ENCODE measurements at regions not wholly inside any gene's neighbourhood (a gene's known extent, or its start where the extent isn't known, plus 50 kb on each side); places are given as distances from the start of the nearest gene placed in this dataset.

DNA sequence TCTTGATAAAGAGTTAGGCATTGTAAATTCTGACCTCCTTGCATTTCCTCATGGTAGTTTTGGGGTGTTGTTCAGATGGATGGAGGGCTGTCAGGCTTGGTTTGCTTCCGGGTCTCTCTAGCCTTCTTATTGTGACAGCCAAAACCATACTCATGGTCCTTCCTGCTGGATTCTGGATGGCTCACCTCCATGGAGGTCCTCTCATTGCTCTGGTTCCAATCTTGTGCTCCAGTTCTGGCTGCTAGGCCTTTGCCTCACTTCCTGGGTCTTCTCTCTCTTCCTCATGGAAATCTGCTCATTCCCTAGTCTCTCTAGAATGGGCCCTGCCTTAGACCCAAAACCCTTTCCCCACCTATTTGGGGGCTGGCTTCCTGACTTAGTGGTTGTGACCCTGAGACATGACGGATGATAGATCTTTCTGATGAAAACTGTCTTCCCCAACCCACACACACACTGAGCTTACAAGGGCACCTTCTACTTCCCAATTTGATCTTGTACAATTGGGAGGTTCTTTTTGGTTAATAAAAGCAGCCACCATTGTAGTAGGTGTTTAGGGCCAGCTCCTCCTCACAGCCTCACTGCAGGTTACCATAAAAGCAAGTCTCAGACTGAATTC is 66.2 kb upstream of the XCR1 start:
- H3K4me3 ChIP-seq (ENCODE audit: low read depth, low read length) = no peak overlapping the region
- TF ChIP-seq, protein P1, sequence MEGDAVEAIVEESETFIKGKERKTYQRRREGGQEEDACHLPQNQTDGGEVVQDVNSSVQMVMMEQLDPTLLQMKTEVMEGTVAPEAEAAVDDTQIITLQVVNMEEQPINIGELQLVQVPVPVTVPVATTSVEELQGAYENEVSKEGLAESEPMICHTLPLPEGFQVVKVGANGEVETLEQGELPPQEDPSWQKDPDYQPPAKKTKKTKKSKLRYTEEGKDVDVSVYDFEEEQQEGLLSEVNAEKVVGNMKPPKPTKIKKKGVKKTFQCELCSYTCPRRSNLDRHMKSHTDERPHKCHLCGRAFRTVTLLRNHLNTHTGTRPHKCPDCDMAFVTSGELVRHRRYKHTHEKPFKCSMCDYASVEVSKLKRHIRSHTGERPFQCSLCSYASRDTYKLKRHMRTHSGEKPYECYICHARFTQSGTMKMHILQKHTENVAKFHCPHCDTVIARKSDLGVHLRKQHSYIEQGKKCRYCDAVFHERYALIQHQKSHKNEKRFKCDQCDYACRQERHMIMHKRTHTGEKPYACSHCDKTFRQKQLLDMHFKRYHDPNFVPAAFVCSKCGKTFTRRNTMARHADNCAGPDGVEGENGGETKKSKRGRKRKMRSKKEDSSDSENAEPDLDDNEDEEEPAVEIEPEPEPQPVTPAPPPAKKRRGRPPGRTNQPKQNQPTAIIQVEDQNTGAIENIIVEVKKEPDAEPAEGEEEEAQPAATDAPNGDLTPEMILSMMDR (IDR thresholded peaks at IDR 0.05; ENCODE audit: insufficient read depth, low read length) = no peak
- DNase-seq (ENCODE audit: low read depth) = no peak

- TF ChIP-seq, protein P1 (IDR thresholded peaks at IDR 0.05; ENCODE audit: insufficient read depth, low read length) = no peak
- no peak overlapping the region for H3K4me3 ChIP-seq (ENCODE audit: low read depth, low read length)
- no peak for DNase-seq (ENCODE audit: low read depth)
These were observed 65.4 kb upstream of the XCR1 start for GRCh38 chr3:46092702-46093080.

DNA sequence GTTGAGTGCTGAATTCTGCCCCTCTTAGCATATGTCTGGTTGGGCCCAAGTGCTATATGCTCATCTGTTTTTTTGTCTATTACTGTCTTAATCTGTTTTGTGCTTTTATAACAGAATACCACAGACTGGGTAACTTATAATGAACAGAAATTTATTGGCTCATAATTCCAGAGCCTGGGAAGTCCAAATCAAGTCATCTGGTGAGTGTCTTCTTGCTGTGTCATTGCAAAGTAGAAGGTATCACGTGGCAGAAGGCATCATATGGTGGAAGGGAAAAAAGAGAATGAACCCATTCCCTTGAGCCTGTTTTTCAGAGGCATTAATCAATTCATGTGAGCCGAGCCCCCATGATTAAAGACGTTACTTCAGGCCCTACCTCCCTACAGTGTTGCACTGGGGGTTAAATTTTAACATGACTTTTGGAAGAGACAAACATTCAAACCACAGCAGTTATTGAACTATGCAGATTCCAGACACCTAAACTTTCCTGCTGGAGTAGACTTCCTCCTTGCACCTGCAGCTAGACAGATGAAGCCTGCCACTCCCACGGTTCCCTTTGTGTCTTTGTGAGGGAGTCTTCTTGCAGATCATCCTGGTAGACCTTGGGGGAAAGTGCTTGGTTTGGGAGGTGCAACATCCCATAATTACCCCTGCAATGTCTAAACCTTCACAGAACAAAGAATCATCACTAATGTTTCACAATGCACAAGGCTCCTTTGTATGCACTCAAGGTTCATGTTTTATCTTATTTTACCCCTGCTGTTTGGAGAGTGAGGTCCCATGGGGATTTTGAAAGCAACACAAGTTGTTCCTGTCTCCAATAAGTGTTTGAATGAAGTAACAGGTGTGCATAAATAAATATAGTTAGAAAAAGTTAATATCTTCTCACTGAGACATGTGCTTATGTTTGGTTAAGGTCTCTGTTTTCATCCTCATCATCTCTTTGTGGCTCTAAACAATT is 64.7 kb upstream of the XCR1 start:
- TF ChIP-seq, protein P1 (IDR thresholded peaks at IDR 0.05; ENCODE audit: insufficient read depth, low read length) = no peak
- no peak overlapping the region for H3K4me3 ChIP-seq (ENCODE audit: low read depth, low read length)
- DNase-seq (ENCODE audit: low read depth) = no peak

DNA sequence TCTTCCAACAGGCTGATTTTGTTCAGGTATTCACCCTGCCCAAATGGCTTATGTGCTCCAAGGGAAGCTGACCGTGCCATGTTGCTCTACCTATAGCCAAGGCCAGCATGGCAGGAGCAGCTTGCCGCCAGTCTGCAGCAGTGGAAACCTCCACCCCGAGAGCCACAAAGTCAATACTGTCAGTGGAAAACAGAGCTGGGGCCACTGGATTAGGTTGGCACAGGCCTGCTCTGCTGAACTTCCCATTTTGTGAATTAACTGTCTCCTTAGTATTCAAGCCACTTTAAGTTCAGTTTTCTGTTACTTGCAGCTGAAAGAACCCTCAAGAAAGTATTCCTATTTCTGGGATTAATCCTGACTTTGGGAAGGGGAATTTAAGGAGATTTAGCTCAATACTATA is 63.8 kb upstream of the XCR1 start:
- H3K4me3 ChIP-seq (ENCODE audit: low read depth, low read length) = no peak overlapping the region
- no peak for DNase-seq (ENCODE audit: low read depth)
- TF ChIP-seq, protein P1 (IDR thresholded peaks at IDR 0.05; ENCODE audit: insufficient read depth, low read length) = no peak

DNA sequence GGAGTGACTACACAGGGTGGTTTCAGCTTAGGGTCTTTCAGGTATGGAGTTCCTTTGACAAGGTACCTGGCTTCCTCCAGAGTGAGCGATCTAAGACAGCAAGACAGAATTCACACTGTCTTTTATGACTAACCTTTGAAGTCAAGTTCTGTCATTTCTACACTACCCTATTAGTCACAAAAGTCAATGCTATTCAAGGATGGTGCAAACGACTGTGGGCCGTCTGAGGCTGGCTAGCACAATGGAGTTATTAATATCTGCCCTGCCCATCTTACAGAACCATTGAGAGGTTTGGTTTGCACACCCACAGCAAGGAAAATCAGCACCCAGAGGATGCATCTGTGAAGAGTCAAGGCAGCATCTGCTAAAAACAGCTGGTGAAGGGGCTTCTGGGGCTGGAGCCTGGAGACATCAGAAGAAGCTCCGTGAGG is 62.9 kb upstream of the XCR1 start:
- TF ChIP-seq, protein P1 (IDR thresholded peaks at IDR 0.05; ENCODE audit: insufficient read depth, low read length) = no peak
- H3K4me3 ChIP-seq (ENCODE audit: low read depth, low read length) = no peak overlapping the region
- no peak for DNase-seq (ENCODE audit: low read depth)

DNA sequence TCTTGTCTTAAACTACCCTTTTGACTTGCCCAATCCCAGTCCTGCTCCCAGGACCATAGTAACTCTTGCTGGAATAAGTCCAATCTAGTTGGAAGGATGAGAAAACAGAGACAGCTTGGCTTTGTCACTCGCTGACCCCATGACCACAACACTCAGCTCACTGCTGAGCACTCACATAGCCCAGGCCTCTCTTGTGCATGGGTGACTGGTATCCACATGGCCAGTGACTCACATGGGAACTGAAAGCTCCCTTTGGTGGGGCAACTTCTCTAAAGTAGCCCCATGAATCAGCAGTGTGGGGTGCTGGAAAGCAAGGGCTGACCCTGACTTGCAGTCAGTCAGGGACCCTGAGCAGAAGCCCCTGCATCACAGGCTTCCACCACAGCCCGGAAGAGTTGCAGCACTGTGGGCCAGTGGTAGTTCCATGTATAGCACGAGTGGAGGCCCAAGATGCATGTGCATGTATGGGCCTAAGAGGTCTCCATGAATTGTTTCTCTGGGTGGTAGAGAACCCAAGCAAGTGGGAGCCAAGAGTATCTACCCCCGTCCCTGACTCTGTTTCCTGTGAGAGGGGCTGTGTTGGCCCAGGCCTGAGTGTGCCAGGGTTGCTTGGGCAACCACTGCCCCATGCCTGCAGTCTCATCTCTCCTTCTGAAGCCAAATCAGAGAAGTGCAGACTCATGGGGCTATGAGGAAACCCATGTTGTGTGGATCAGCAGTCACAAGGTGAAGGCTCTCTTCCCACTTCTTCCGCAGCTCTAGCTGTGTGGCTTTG is 62.1 kb upstream of the XCR1 start:
- TF ChIP-seq, protein P1 (IDR thresholded peaks at IDR 0.05; ENCODE audit: insufficient read depth, low read length) = no peak
- H3K4me3 ChIP-seq (ENCODE audit: low read depth, low read length) = no peak overlapping the region
- DNase-seq (ENCODE audit: low read depth) = peak; percentile 88

All from fibroblast of the aortic adventitia (primary cell).